ENCODE measurements at regions not wholly inside any gene's neighbourhood (a gene's known extent, or its start where the extent isn't known, plus 50 kb on each side); places are given as distances from the start of the nearest gene placed in this dataset.
"Not testable (repeated sequence)": the region's sequence is repeated elsewhere in the genome, so short reads cannot be mapped to it uniquely, and the experiment has no call there.

DNA sequence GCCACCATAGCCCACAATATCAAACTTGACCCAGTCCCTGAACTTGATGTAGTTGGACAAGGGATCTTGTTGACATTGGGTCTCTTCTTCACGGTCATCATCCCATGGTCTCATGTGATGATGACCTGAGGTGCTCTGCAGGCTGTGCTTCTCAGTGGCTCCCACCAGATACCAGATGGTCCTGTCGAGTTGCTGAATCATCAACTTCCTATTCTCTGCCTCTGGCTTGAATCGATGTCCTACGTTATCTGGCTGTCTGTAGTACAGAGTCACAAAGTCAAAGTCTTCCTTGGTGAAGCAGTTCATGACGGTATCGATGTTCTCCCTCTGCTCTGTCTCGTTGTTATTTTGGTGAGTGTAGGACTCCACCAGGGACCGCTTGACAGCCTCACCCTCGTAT lies 145.7 kb upstream of the ALDH3B2 start:
- TF ChIP-seq, protein P1, sequence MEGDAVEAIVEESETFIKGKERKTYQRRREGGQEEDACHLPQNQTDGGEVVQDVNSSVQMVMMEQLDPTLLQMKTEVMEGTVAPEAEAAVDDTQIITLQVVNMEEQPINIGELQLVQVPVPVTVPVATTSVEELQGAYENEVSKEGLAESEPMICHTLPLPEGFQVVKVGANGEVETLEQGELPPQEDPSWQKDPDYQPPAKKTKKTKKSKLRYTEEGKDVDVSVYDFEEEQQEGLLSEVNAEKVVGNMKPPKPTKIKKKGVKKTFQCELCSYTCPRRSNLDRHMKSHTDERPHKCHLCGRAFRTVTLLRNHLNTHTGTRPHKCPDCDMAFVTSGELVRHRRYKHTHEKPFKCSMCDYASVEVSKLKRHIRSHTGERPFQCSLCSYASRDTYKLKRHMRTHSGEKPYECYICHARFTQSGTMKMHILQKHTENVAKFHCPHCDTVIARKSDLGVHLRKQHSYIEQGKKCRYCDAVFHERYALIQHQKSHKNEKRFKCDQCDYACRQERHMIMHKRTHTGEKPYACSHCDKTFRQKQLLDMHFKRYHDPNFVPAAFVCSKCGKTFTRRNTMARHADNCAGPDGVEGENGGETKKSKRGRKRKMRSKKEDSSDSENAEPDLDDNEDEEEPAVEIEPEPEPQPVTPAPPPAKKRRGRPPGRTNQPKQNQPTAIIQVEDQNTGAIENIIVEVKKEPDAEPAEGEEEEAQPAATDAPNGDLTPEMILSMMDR (IDR thresholded peaks at IDR 0.05; ENCODE audit: low read depth, low read length) = no peak
- Histone ChIP-seq H3K36me3 (no peaks in the 10 kb centered on the region), H3K27ac (no peak overlapping the region), H3K27me3 (ENCODE audit: insufficient read depth, low read depth, severe bottlenecking) (no peaks in the 10 kb centered on the region), H3K4me3 (ENCODE audit: low read depth, low read length) (no peak overlapping the region), H3K9me3 (ENCODE audit: severe bottlenecking) (no peaks in the 10 kb centered on the region)
- DNase-seq = no peak

DNA sequence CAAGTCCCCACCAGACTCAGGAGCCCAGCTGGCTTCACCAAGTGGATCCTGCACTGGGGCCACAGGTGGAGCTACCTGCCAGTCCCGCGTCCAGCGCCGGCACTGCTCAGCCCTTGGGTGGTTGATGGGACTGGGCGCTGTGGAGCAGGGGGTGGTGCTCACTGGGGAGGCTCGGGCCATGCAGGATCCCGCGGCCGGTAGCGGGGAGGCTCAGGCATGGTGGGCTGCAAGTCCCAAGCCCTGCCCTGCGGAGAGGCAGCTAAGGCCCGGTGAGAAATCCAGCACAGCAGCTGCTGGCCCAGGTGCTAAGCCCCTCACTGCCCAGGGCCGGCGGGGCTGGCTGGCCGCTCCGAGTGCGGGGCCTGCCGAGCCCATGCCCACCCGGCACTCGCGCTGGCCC lies 143.1 kb upstream of the ALDH3B2 start:
- not testable (repeated sequence) for H3K27ac ChIP-seq; DNase-seq; H3K36me3 ChIP-seq; H3K4me3 ChIP-seq (ENCODE audit: low read depth, low read length); H3K9me3 ChIP-seq (ENCODE audit: severe bottlenecking); H3K27me3 ChIP-seq (ENCODE audit: insufficient read depth, low read depth, severe bottlenecking)

DNA sequence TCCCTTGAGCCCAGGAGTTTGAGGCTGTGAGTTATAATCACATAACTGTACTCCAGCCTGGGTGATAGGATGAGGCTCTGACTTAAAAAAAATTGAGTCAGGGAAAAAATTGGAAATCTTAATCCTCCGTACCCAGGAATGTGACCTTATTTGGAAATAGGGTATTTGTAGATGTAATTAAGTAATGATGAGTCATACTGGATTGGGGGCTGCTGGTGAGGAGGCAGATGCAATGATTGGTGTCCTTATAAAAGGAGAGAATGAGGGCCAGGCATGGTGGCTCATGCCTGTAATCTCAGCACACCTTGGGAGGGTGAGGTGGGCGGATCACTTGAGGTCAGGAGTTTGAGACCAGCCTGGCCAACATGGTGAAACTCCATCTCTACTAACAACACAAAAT lies 134.9 kb upstream of the ALDH3B2 start:
- H3K27me3 ChIP-seq (ENCODE audit: insufficient read depth, low read depth, severe bottlenecking); H3K27ac ChIP-seq; H3K36me3 ChIP-seq; H3K4me3 ChIP-seq (ENCODE audit: low read depth, low read length); H3K9me3 ChIP-seq (ENCODE audit: severe bottlenecking): not testable (repeated sequence)
- peak; percentile 50 for DNase-seq

DNA sequence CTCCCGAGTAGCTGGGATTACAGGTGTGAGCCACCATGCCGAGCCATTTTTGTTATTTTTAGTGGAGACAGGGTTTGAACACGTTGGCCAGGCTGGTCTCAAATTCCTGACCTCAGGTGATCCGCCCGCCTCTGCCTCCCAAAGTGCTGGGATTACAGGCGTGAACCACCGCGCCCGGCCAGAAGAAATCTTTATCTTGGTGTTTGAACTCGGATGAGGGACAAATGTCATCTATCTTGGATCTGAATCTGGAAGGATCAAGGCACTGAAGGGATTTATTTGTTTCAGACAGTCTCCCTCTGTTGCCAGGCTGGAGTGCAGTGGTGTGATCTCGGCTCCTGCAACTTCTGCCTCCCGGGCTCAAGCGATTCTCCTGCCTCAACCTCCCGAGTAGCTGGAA lies 133.5 kb upstream of the ALDH3B2 start:
- peak overlapping the region; percentile 44; the same call in 1 of the 2 replicates for H3K27ac ChIP-seq
- H3K27me3 ChIP-seq (ENCODE audit: insufficient read depth, low read depth, severe bottlenecking); H3K4me3 ChIP-seq (ENCODE audit: low read depth, low read length); H3K36me3 ChIP-seq; H3K9me3 ChIP-seq (ENCODE audit: severe bottlenecking): not testable (repeated sequence)
- DNase-seq = peak; percentile 66

DNA sequence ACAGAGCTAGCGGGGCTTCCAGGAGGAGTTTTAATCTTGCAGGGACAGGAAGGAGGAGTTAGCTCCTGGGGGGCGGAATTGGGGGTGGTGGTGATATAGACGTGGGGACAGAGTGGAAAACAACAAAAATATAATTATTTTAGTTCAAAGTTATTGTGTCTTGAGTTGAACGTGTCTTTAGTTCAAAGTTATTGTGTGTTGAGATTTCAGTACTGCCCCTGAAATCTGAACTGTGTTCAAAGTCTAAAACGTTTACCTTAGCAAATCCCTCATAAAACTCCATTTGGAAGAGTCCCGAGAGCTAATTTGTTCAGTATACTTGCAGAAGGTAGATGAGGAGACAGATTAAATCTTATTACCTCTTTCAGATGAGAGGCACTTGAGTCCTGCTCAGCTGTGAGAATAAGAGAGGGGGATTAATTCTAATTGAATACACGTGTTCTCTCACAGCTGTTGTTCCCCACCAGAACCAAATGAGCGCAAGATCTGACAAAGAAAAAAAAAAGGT lies 132.4 kb upstream of the ALDH3B2 start:
- H3K9me3 ChIP-seq (ENCODE audit: severe bottlenecking); H3K36me3 ChIP-seq; H3K27me3 ChIP-seq (ENCODE audit: insufficient read depth, low read depth, severe bottlenecking): not testable (repeated sequence)
- DNase-seq = peak; percentile 33
- Histone ChIP-seq H3K4me3 (ENCODE audit: low read depth, low read length) (peak overlapping the region; percentile 65), H3K27ac (peak overlapping the region; percentile 23)

DNA sequence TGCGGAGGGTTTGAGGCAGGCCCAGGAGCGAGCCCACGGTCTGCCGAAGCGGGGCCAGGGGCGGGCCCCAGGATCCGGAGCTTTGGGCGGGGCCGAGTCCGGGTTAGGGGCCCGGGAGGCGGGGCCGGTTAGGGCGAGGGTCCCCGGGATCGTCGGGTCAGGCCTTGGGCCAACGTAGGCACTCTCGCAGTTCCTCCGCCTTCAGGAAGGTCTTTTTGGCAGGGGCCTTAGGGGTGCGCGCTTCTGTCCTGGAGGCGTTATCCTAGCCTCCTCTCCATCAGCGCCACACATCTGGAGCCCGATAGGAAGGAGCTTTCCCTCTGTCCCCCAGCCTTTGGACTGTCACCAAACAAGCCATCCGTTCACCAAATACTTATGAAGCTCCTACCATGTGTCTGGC lies 131.8 kb upstream of the ALDH3B2 start:
- H3K9me3 ChIP-seq (ENCODE audit: severe bottlenecking); H3K36me3 ChIP-seq; DNase-seq; H3K27me3 ChIP-seq (ENCODE audit: insufficient read depth, low read depth, severe bottlenecking): not testable (repeated sequence)
- peak overlapping the region; percentile 65 for H3K4me3 ChIP-seq (ENCODE audit: low read depth, low read length)
- peak overlapping the region; percentile 23; the same call in 1 of the 2 replicates for H3K27ac ChIP-seq

DNA sequence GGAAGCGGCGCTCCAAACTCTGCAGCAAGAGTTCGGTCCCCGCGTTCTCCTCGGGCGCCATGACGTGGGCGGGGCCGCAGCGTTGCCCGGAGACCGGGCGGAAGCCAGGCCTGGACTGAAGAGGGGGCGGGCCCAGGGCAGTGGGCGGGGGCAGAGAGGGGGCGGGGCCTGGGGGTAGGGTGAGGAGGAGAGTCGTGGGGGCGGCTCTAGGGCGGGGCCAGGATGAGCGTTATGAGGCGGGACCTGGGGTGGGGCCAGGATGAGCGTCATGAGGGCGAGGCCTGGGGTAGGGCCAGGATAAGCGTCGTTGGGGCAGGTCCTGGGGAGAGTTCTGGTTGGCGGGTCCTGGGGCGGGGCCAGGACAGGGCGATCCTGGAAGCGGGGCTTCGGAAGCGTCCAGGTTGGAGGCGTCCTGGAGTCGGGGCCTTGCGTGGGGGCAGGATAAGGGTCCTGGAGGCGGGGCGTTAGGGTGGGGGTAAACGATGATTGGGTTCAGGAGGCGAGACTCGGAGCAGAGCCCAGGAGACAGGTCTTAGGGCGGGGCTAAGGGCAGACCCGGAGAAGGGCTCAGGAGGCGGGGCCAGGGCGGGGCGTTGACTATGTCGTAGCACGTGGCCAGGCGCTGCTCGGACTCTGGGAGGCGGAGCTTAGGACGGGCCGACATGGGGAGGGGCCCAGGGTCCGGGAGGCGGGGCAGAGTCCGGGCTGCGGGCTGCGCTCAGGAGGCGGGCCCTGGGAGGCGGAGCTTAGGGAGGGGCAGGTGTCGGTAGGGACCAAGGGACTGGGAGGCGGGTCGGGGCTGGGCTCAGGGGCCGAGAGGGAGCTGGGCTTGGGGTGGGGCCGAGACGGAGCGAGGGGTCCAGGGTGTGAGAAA lies 131.1 kb upstream of the ALDH3B2 start:
- Histone ChIP-seq H3K27ac (peak overlapping the region; percentile 66), H3K4me3 (ENCODE audit: low read depth, low read length) (peak overlapping the region; percentile 76)
- H3K9me3 ChIP-seq (ENCODE audit: severe bottlenecking); H3K27me3 ChIP-seq (ENCODE audit: insufficient read depth, low read depth, severe bottlenecking); H3K36me3 ChIP-seq: not testable (repeated sequence)
- DNase-seq = peak; percentile 99
- TF ChIP-seq, protein P1 (IDR thresholded peaks at IDR 0.05; ENCODE audit: low read depth, low read length) = peak; percentile 35; the same call in 1 of the 2 replicates

DNA sequence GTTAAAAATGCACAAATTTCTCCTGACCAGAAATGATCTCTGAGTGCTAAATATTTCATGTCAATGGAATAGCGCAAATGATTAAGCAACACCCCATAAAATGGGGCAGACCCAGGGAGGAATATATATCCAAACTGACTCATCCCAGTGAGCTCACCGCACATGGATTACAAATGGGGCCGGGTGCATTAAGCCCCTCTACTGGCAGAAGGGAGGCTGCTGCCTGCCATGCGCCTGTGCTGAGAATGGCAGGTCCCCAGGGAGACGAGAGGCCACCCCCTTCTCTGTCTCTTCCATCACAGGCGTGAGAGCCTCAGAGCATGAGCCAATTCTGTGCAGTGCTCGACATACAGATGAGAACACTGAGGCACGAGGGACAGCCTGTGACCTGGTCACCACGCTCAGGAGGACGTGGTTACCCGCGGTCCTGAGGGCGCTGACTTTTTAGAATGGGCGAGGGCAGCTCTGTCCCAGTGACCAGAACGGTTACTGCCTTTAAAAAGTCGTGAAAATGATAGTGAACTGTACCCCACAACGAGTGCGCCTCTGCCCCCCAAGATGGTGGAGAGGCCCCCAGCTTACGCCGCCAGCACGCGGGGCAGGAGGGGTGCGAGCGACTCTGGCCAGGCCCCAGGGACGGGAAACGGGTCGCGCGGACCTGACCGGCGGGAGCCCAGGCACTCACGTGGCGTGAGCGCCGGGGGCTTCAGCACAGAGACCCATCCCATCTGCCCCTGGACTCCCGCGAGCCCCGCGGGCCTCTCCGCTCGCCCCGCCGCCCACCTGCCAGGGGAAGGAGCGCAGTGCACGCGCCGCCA lies 130.2 kb upstream of the ALDH3B2 start:
- not testable (repeated sequence) for H3K9me3 ChIP-seq (ENCODE audit: severe bottlenecking); H3K27me3 ChIP-seq (ENCODE audit: insufficient read depth, low read depth, severe bottlenecking); H3K36me3 ChIP-seq
- peak; percentile 71 for DNase-seq
- Histone ChIP-seq H3K4me3 (ENCODE audit: low read depth, low read length) (peak overlapping the region; percentile 76), H3K27ac (peak overlapping the region; percentile 66)

DNA sequence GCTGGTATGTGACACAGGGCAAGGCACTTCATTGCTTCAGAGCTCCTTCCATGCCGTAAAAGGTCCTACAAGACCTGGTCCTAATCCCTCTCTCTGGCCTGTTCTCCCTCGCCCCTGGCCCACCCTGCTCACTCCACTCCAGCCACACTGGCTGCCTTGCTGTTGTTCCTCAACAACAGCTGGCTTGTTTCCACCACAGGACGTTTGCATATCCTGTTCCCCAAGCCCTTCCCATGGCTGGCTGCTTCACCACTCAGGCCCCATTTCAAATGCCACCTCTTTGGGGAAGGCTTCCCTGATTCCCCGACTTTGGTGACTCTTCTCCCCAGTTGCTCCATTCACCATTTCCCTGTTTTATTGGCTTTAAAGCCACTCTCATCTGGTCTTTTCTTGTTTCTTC lies 129.1 kb upstream of the ALDH3B2 start:
- not testable (repeated sequence) for H3K36me3 ChIP-seq; H3K27ac ChIP-seq; H3K9me3 ChIP-seq (ENCODE audit: severe bottlenecking); H3K27me3 ChIP-seq (ENCODE audit: insufficient read depth, low read depth, severe bottlenecking); H3K4me3 ChIP-seq (ENCODE audit: low read depth, low read length); DNase-seq

DNA sequence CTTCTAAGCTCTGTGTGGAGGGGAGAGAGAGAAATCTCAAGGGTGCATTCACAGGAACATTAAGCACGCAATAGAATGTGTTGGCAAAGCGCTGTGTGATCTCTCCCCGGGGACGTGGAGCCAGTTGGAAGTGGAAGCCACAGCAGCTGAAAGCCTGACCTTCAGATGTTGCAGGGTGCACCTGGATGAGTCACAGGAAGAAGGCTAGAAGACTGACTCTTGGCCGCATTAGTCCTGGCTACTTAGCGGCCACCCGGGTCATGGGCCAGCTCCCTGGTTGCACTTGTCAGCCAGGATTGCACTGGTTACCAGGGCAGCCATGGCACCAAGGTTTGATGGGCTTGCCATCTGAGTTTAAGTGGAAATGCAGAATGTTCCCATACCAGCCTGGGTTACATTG lies 128.6 kb upstream of the ALDH3B2 start:
- DNase-seq; H3K4me3 ChIP-seq (ENCODE audit: low read depth, low read length); H3K27ac ChIP-seq; H3K9me3 ChIP-seq (ENCODE audit: severe bottlenecking); H3K36me3 ChIP-seq; H3K27me3 ChIP-seq (ENCODE audit: insufficient read depth, low read depth, severe bottlenecking): not testable (repeated sequence)

DNA sequence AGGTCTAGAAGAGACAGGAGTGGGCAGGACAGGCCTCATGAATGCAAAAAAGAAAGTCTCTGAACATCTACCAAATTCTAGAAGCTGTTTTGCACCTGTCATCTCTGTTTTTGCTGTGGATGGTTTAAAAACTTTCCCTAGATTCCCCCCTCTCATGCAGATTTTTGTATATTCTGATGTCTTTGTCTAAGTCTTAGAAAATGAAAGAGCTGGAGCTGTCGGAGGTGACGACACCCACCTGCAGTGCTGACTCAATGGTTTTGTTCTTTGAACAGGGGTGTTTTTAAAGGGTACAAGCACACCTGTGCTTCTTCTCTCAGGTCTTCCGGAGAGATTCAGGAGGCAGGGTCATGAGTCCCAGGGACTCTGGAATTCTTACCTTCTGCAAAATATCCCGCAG lies 128.2 kb upstream of the ALDH3B2 start:
- H3K4me3 ChIP-seq (ENCODE audit: low read depth, low read length); DNase-seq; H3K9me3 ChIP-seq (ENCODE audit: severe bottlenecking); H3K36me3 ChIP-seq; H3K27me3 ChIP-seq (ENCODE audit: insufficient read depth, low read depth, severe bottlenecking); H3K27ac ChIP-seq: not testable (repeated sequence)

DNA sequence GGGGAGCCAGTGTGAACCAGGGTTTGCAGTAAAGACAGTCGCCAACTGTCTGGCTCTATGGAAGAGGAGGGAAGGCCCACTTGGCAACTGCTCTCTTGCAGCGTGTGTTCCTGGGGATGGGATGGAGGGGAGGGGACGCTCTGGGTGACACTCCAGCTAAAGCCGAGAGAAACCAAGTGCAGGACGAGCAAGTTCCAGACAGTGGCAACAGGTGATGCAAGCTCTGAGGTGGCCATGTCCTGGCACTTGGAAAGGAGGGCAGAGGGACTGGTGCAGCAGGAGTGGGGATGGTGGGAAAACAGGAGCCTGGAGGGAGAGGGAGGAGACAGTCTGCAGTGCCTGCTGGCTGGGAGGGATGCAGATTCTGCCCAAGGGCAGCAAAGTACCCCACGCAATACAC lies 127.0 kb upstream of the ALDH3B2 start:
- DNase-seq; H3K36me3 ChIP-seq; H3K27me3 ChIP-seq (ENCODE audit: insufficient read depth, low read depth, severe bottlenecking); H3K9me3 ChIP-seq (ENCODE audit: severe bottlenecking); H3K27ac ChIP-seq; H3K4me3 ChIP-seq (ENCODE audit: low read depth, low read length): not testable (repeated sequence)

All from WERI-Rb-1 (cell line).